H1 (cell line): ENCODE measurements at regions not wholly inside any gene's neighbourhood (a gene's known extent, or its start where the extent isn't known, plus 50 kb on each side); places are given as distances from the start of the nearest gene placed in this dataset.

Experiments used
- CTCF ChIA-PET: fragments of 300-600 bp; sonication (Branson Sonifier 250); formaldehyde crosslinking; loops from one replicate; lab custom pipeline; 2021; ENCODE audit not compliant: partially characterized antibody; lab: Charles Lee
- POLR2A ChIA-PET: fragments of 300-600 bp; sonication (Branson Sonifier 250); formaldehyde crosslinking; loops from one replicate; lab custom pipeline; 2021; ENCODE audit warnings: inconsistent platforms; ENCODE audit not compliant: partially characterized antibody; lab: Charles Lee
- DNase-seq, 2 experiments: peaks; one replicate each; pipeline versions ENCODE4 v3.0.0 to v3.0.0-alpha.2; 2010 to 2022; ENCODE audit warnings: low spot score in 2 of 2, low read depth in 1 of 2, mixed read lengths in 1 of 2
- FAIRE-seq: peaks from 2 replicates; lab custom pipeline; 2011; peaks lifted over from hg19 to GRCh38; lab: Jason Lieb, UNC
- H2AFZ ChIP-seq: 2 replicates; pipeline ENCODE4 v1.8.1; 2012; ENCODE audit warnings: low read length, inconsistent platforms
- H2AK5ac ChIP-seq: 2 replicates; pipeline ENCODE4 v1.6.1; 2013; ENCODE audit warnings: low read depth, low read length
- H2BK120ac ChIP-seq: replicated peaks from 2 replicates; pipeline ENCODE3; 2013; ENCODE audit warnings: low read depth, low read length, inconsistent platforms
- H2BK12ac ChIP-seq: 2 replicates; pipeline ENCODE4 v1.6.1; 2013; ENCODE audit warnings: low read depth, low read length
- H2BK15ac ChIP-seq: 2 replicates; pipeline ENCODE4 v1.6.1; 2013; ENCODE audit warnings: low read length
- H2BK20ac ChIP-seq: 2 replicates; pipeline ENCODE4 v1.6.1; 2013; ENCODE audit warnings: low read length
- H2BK5ac ChIP-seq: 2 replicates; pipeline ENCODE4 v1.6.1; 2013; ENCODE audit warnings: low read depth, low read length
- H3K14ac ChIP-seq: 2 replicates; pipeline ENCODE4 v1.6.1; 2013; ENCODE audit warnings: inconsistent platforms; ENCODE audit not compliant: insufficient read length
- H3K18ac ChIP-seq: 2 replicates; pipeline ENCODE4 v1.6.1; 2013; ENCODE audit warnings: low read length; ENCODE audit errors: extremely low read depth
- H3K23ac ChIP-seq: 2 replicates; pipeline ENCODE4 v1.6.1; 2013; ENCODE audit warnings: inconsistent platforms; ENCODE audit not compliant: insufficient read length
- H3K23me2 ChIP-seq: 2 replicates; pipeline ENCODE4 v1.6.1; 2013; ENCODE audit warnings: low read depth, low read length
- H3K27ac ChIP-seq: 2 replicates; pipeline ENCODE4 v1.6.1; 2011; ENCODE audit warnings: low read depth, low read length, inconsistent platforms
- H3K27me3 ChIP-seq, 4 experiments: replicated peaks in 1 of 4; 1 replicate in 1 of 4; 2 replicates in 3 of 4; pipeline versions ENCODE4 v1.6.1 to v1.8.1; 2011 to 2013; ENCODE audit warnings: low read length in 3 of 4, mild to moderate bottlenecking in 3 of 4, inconsistent platforms in 2 of 4, mixed read lengths in 2 of 4, moderate library complexity in 1 of 4; ENCODE audit not compliant: control insufficient read depth in 3 of 4, insufficient read depth in 3 of 4; ENCODE audit errors: extremely low read depth in 1 of 4
- H3K36me3 ChIP-seq, 4 experiments: 2 replicates each; pipeline versions ENCODE4 v1.6.1 to v1.8.1; 2011 to 2013; ENCODE audit warnings: mild to moderate bottlenecking in 4 of 4, low read length in 3 of 4, moderate library complexity in 2 of 4, control low read depth in 1 of 4, inconsistent platforms in 1 of 4; ENCODE audit not compliant: insufficient read depth in 4 of 4, control insufficient read depth in 2 of 4
- H3K4ac ChIP-seq: replicated peaks from 2 replicates; pipeline ENCODE3; 2013; ENCODE audit warnings: low read length, low read depth, mixed read lengths, inconsistent platforms; ENCODE audit not compliant: insufficient read length
- H3K4me1 ChIP-seq, 4 experiments: replicated peaks in 1 of 4; 1 replicate in 1 of 4; 2 replicates in 3 of 4; pipeline versions ENCODE4 v1.6.1 to v1.8.1; 2011 to 2013; ENCODE audit warnings: low read length in 3 of 4, inconsistent platforms in 2 of 4, mixed read lengths in 1 of 4; ENCODE audit not compliant: insufficient read depth in 4 of 4, control insufficient read depth in 3 of 4
- H3K4me2 ChIP-seq, 2 experiments: 2 replicates each; pipeline versions ENCODE4 v1.6.1 to v1.8.1; 2011 to 2013; ENCODE audit warnings: low read depth in 2 of 2, low read length in 2 of 2, control low read depth in 1 of 2, inconsistent platforms in 1 of 2, mild to moderate bottlenecking in 1 of 2; ENCODE audit not compliant: insufficient read depth in 1 of 2
- H3K4me3 ChIP-seq, 4 experiments: fragments of 200-600, 300-600 bp in 1 of 4; sonication (generic), shearing (Covaris generic), sonication (Bioruptor Twin) in 1 of 4; 2 replicates each; pipeline versions ENCODE4 v1.5.1 to v1.8.1; 2011 to 2016; ENCODE audit warnings: low read length in 4 of 4, low read depth in 3 of 4, control low read depth in 2 of 4, inconsistent platforms in 2 of 4, mild to moderate bottlenecking in 2 of 4, mixed read lengths in 1 of 4, moderate library complexity in 1 of 4; ENCODE audit not compliant: insufficient read depth in 2 of 4; ENCODE audit errors: extremely low read depth in 1 of 4
- H3K56ac ChIP-seq: replicated peaks from 2 replicates; pipeline ENCODE3; 2013; ENCODE audit warnings: low read depth, mild to moderate bottlenecking, mixed read lengths, low read length, inconsistent platforms; ENCODE audit not compliant: insufficient read length
- H3K79me1 ChIP-seq: 2 replicates; pipeline ENCODE4 v1.6.1; 2013; ENCODE audit warnings: low read depth, low read length, control low read depth
- H3K79me2 ChIP-seq, 2 experiments: 2 replicates each; pipeline versions ENCODE4 v1.6.1 to v1.8.1; 2012 to 2013; ENCODE audit warnings: low read length in 2 of 2, mild to moderate bottlenecking in 2 of 2, inconsistent platforms in 1 of 2; ENCODE audit not compliant: insufficient read depth in 2 of 2, control insufficient read depth in 1 of 2
- H3K9ac ChIP-seq, 4 experiments: replicated peaks in 1 of 4; 1 replicate in 1 of 4; 2 replicates in 3 of 4; pipeline versions ENCODE4 v1.6.1 to v1.8.1; 2011 to 2013; ENCODE audit warnings: low read depth in 3 of 4, low read length in 3 of 4, control low read depth in 2 of 4, mild to moderate bottlenecking in 2 of 4, moderate library complexity in 2 of 4, inconsistent platforms in 1 of 4; ENCODE audit errors: extremely low read depth in 1 of 4
- H3K9me3 ChIP-seq, 2 experiments: 2 replicates each; pipeline versions ENCODE4 v1.6.1 to v1.8.1; 2012 to 2013; ENCODE audit warnings: mild to moderate bottlenecking in 2 of 2, moderate library complexity in 2 of 2, control low read depth in 1 of 2, inconsistent platforms in 1 of 2, low read depth in 1 of 2, low read length in 1 of 2, mixed read lengths in 1 of 2; ENCODE audit not compliant: insufficient read depth in 2 of 2
- H4K20me1 ChIP-seq, 2 experiments: replicated peaks in 1 of 2; 2 replicates each; pipeline versions ENCODE3 to v1.8.1; 2011 to 2013; ENCODE audit warnings: inconsistent platforms in 2 of 2, low read length in 2 of 2, mild to moderate bottlenecking in 1 of 2; ENCODE audit not compliant: insufficient read depth in 2 of 2, control insufficient read depth in 1 of 2
- H4K5ac ChIP-seq: 2 replicates; pipeline ENCODE4 v1.6.1; 2013; ENCODE audit warnings: low read length, low read depth, mixed read lengths, inconsistent platforms; ENCODE audit not compliant: insufficient read length
- H4K8ac ChIP-seq: 2 replicates; pipeline ENCODE4 v1.8.0; 2013; ENCODE audit warnings: mild to moderate bottlenecking, moderate library complexity, low read length, inconsistent platforms; ENCODE audit not compliant: insufficient read depth; ENCODE audit errors: extremely low read depth
- H4K91ac ChIP-seq: replicated peaks from 2 replicates; pipeline ENCODE3; 2013; ENCODE audit warnings: low read length, mixed read lengths, inconsistent platforms; ENCODE audit not compliant: insufficient read length
- BCL11A ChIP-seq, 2 experiments: IDR thresholded peaks; one replicate each; pipeline ENCODE4 v1.6.1; 2011; ENCODE audit warnings: low read depth in 2 of 2, low read length in 2 of 2, mild to moderate bottlenecking in 2 of 2
- JUN ChIP-seq: IDR thresholded peaks from 2 replicates; pipeline ENCODE4 v1.6.1; 2011; ENCODE audit warnings: low read depth, mild to moderate bottlenecking, improper control_type of control experiment, low read length
- POLR2AphosphoS5 ChIP-seq: IDR thresholded peaks from 2 replicates; pipeline ENCODE4 v1.6.1; 2011; ENCODE audit warnings: low read depth, low read length
- RBBP5 ChIP-seq: IDR thresholded peaks from 2 replicates; pipeline ENCODE4 v1.7.1; 2012; ENCODE audit warnings: low read depth, mild to moderate bottlenecking, inconsistent platforms, low read length, moderate library complexity, borderline replicate concordance
- SRF ChIP-seq: IDR thresholded peaks from 2 replicates; pipeline ENCODE4 v1.6.1; 2011; ENCODE audit warnings: mild to moderate bottlenecking, low read depth, low read length, moderate library complexity
- TAF7 ChIP-seq: optimal IDR thresholded peaks from 2 replicates; pipeline ENCODE3; 2011; ENCODE audit warnings: low read depth, mild to moderate bottlenecking, inconsistent platforms, low read length, moderate library complexity, borderline replicate concordance
- WGBS, 2 experiments: shearing (Covaris generic) in 1 of 2; methylation state at CpG; one replicate each; pipeline versions ENCODE4 v1.1.6 to v1.1.7; 2013 to 2015; ENCODE audit warnings: low lambda C conversion rate in 2 of 2, mixed read lengths in 2 of 2, inconsistent platforms in 1 of 2, low coverage in 1 of 2, missing lambda C conversion rate in 1 of 2; ENCODE audit not compliant: insufficient replicate concordance in 2 of 2, insufficient coverage in 1 of 2, insufficient read length in 1 of 2; ENCODE audit errors: extremely low coverage in 1 of 2, missing lambda C conversion rate in 1 of 2; 5-methylcytosine and 5-hydroxymethylcytosine counted together

DNA sequence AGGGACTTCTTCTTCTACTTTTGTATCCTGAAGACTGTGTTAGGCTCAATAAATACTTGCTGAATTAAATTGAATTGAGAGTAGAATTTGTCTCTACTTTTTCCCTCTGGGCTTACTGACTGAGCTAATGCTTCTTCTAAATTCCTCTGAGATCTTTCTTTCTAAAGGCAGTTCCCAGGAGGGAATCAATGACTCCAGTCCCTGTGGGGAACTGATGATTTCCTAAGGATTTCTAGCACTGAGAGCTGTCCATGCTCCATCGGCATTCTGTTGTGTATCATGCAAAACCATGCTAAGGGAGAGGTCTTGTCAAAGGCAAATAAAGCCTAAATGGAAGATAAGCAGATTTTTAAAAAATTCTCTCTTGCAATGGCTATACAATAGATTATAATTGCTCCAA lies 148.8 kb upstream of the KIRREL3 start:
- Histone ChIP-seq H2BK12ac (no peak overlapping the region), H3K56ac (no peak overlapping the region), H4K8ac (no peak overlapping the region), H2AFZ (no peak overlapping the region), H2AK5ac (no peak overlapping the region), H3K79me2 (no peaks in the 10 kb centered on the region), H3K36me3 (no peaks in the 10 kb centered on the region), H3K23me2 (no peaks in the 10 kb centered on the region), H3K23ac (no peak overlapping the region), H3K4me3 (no peak overlapping the region), H2BK120ac (no peak overlapping the region), H2BK5ac (no peak overlapping the region), H3K9ac (no peak overlapping the region), H4K91ac (no peak overlapping the region), H3K27me3 (no peaks in the 10 kb centered on the region), H3K4me1 (no peaks in the 10 kb centered on the region), H3K4me2 (no peak overlapping the region), H4K20me1 (no peaks in the 10 kb centered on the region), H3K9me3 (no peaks in the 10 kb centered on the region), H3K4ac (no peak overlapping the region), H3K27ac (no peak overlapping the region), H3K14ac (no peak overlapping the region), H2BK15ac (no peak overlapping the region), H3K18ac (no peak overlapping the region), H4K5ac (no peak overlapping the region), H3K79me1 (no peaks in the 10 kb centered on the region), H2BK20ac (no peak overlapping the region)
- WGBS, 2 experiments: 88% methylated on average over 1 of the region's 1 CpG; no CpG with 5 or more reads in 1 of the 2 experiments
- FAIRE-seq (no peak), DNase-seq (no peak)
- CTCF ChIA-PET: interaction anchor here (1.3 to 2.1 kb wide), 4 partner anchors 9 to 44 kb away, joined by 3 to 7 read pairs (median 4); no protein-coding TSS in a partner anchor
- POLR2A ChIA-PET: interaction anchor here (0.6 kb wide), 1 partner anchor 1197 kb away, joined by 3 read pairs; no protein-coding TSS in a partner anchor
- TF ChIP-seq POLR2AphosphoS5 (no peak), BCL11A (IDR thresholded peaks at IDR 0.05; ENCODE audit: low read depth in 2 of 2, low read length in 2 of 2) (no peak), RBBP5 (no peak), TAF7 (no peak), SRF (no peak), JUN (no peak)
